OCI-LY3 (cell line): ENCODE measurements at regions not wholly inside any gene's neighbourhood (a gene's known extent, or its start where the extent isn't known, plus 50 kb on each side); places are given as distances from the start of the nearest gene placed in this dataset.

Experiments
- CTCF ChIP-seq: fragments of 200-600, 300-600 bp; sonication (generic); IDR thresholded peaks from 2 replicates; pipeline ENCODE4 v1.5.1; 2014; ENCODE audit warnings: antibody characterized with exemption, low read length, low read depth
- EZH2phosphoT487 ChIP-seq: fragments of 200-600 bp; shearing (Covaris generic); IDR thresholded peaks from 2 replicates; pipeline ENCODE4 v1.6.1; 2018; ENCODE audit warnings: antibody characterized with exemption, mixed run types, low read depth

GRCh38 chr15:70523616-70524015 is 239.7 kb downstream of the UACA start:
- TF ChIP-seq EZH2phosphoT487 = no peak
- TF ChIP-seq CTCF = no peak
